Loucy (cell line): ENCODE measurements at regions not wholly inside any gene's neighbourhood (a gene's known extent, or its start where the extent isn't known, plus 50 kb on each side); places are given as distances from the start of the nearest gene placed in this dataset.

Experiments
- CTCF ChIP-seq: fragments of 200-600 bp; sonication (generic); conservative IDR thresholded peaks from 2 replicates; pipeline ENCODE4 v1.5.1; 2014; ENCODE audit warnings: mild to moderate bottlenecking, antibody characterized with exemption, low read length
- EZH2phosphoT487 ChIP-seq: fragments of 200-600 bp; IDR thresholded peaks from 2 replicates; pipeline ENCODE4 v1.6.1; 2018; ENCODE audit warnings: antibody characterized with exemption, mild to moderate bottlenecking, moderate library complexity, borderline replicate concordance

GRCh38 chr5:124025306-124025845 lies 513.4 kb downstream of the CSNK1G3 start:
- TF ChIP-seq CTCF (no peak), EZH2phosphoT487 (no peak)
